K562 (cell line): ENCODE measurements at regions not wholly inside any gene's neighbourhood (a gene's known extent, or its start where the extent isn't known, plus 50 kb on each side); places are given as distances from the start of the nearest gene placed in this dataset.

Experiments used
- ATAC-seq: fragments of 200-7000 bp; cut with Tn5 transposase; 3 replicates; pipeline ENCODE4 v1.9.1; 2020; ENCODE audit warnings: moderate library complexity
- BruUV-seq: library from RNA; stranded (reverse); fragments of 400-500 nt; replicated peaks from 2 replicates; lab custom pipeline; 2021; lab: Mats Ljungman, UMichigan
- CTCF ChIA-PET: fragments of 300-600 bp; formaldehyde crosslinking; extraction: SDS; loops from one replicate; lab custom pipeline; 2021; ENCODE audit warnings: low intra/inter-chr PET ratio; lab: Yijun Ruan, JAX
- POLR2A ChIA-PET: fragments of 300-600, 350-650 bp; sonication (Branson Sonifier 250); formaldehyde crosslinking; extraction: SDS; loops from one replicate; lab custom pipeline; 2021; ENCODE audit warnings: antibody characterized with exemption, inconsistent platforms; lab: Yijun Ruan, JAX
- DNase-seq, 4 experiments: peaks; one replicate each; pipeline versions ENCODE4 v3.0.0 to v3.0.0-alpha.2; 2011 to 2018; ENCODE audit warnings: low spot score in 3 of 4, mixed read lengths in 3 of 4; ENCODE audit errors: extremely low read depth in 1 of 4
- FAIRE-seq: peaks from 2 replicates; lab custom pipeline; 2011; peaks lifted over from hg19 to GRCh38; lab: Jason Lieb, UNC
- H2AFZ ChIP-seq: 2 replicates; pipeline ENCODE4 v1.6.0; 2011; ENCODE audit warnings: low read depth, low read length, control low read depth, inconsistent platforms
- H3K27ac ChIP-seq: fragments of 200-600 bp; 3 replicates; pipeline ENCODE4 v1.8.0; 2011; ENCODE audit warnings: low read depth, mild to moderate bottlenecking, control low read depth, inconsistent platforms, low read length, moderate library complexity, mixed read lengths; ENCODE audit errors: extremely low read depth
- H3K27me3 ChIP-seq, 2 experiments: fragments of 300-600 bp in 1 of 2; 2 replicates in 1 of 2; 3 replicates in 1 of 2; pipeline versions ENCODE4 v1.6.0 to v1.8.0; 2011; ENCODE audit warnings: inconsistent platforms in 2 of 2, low read length in 2 of 2, mild to moderate bottlenecking in 1 of 2, mixed read lengths in 1 of 2, moderate library complexity in 1 of 2; ENCODE audit not compliant: control insufficient read depth in 2 of 2, insufficient read depth in 2 of 2
- H3K36me3 ChIP-seq: fragments of 300-600 bp; 3 replicates; pipeline ENCODE4 v1.8.0; 2011; ENCODE audit warnings: mild to moderate bottlenecking, low read length, inconsistent platforms; ENCODE audit not compliant: control insufficient read depth, insufficient read depth
- H3K4me1 ChIP-seq, 2 experiments: fragments of 200-600 bp in 1 of 2; replicated peaks in 1 of 2; 2 replicates in 1 of 2; 3 replicates in 1 of 2; pipeline versions ENCODE4 v1.5.1 to v1.8.0; 2011; ENCODE audit warnings: inconsistent platforms in 2 of 2, low read length in 2 of 2, mild to moderate bottlenecking in 1 of 2, mixed read lengths in 1 of 2, moderate library complexity in 1 of 2; ENCODE audit not compliant: control insufficient read depth in 2 of 2, insufficient read depth in 2 of 2
- H3K4me2 ChIP-seq: 2 replicates; pipeline ENCODE4 v1.6.1; 2011; ENCODE audit warnings: low read length, control low read depth, inconsistent platforms, mixed read lengths; ENCODE audit not compliant: insufficient read depth
- H3K4me3 ChIP-seq: fragments of 200-600 bp; sonication (generic), shearing (Covaris generic); 2 replicates; pipeline ENCODE4 v1.5.1; 2016; ENCODE audit warnings: control low read depth, inconsistent platforms
- H3K79me2 ChIP-seq: fragments of 200-600 bp; 3 replicates; pipeline ENCODE4 v1.8.0; 2011; ENCODE audit warnings: low read length, inconsistent platforms; ENCODE audit not compliant: control insufficient read depth, insufficient read depth
- H3K9ac ChIP-seq, 2 experiments: 2 replicates each; pipeline versions ENCODE4 v1.6.0 to v1.6.1; 2011; ENCODE audit warnings: low read depth in 2 of 2, low read length in 2 of 2, control low read depth in 1 of 2, inconsistent platforms in 1 of 2, mild to moderate bottlenecking in 1 of 2, mixed read lengths in 1 of 2; ENCODE audit not compliant: insufficient read depth in 1 of 2
- H3K9me1 ChIP-seq: one replicate; pipeline ENCODE4 v1.6.0; 2011; ENCODE audit warnings: inconsistent platforms, mild to moderate bottlenecking, low read length, moderate library complexity; ENCODE audit not compliant: control insufficient read depth, insufficient read depth
- H3K9me3 ChIP-seq: replicated peaks from 2 replicates; pipeline ENCODE4 v1.5.1; 2011; ENCODE audit warnings: low read depth, low read length, inconsistent platforms; ENCODE audit not compliant: control insufficient read depth, insufficient read depth
- H4K20me1 ChIP-seq: replicated peaks from 2 replicates; pipeline ENCODE4 v1.6.1; 2011; ENCODE audit warnings: low read length, inconsistent platforms, mixed read lengths; ENCODE audit not compliant: control insufficient read depth, insufficient read depth
- CBX2 ChIP-seq: fragments of 200-600 bp; sonication (generic); IDR thresholded peaks from one replicate; pipeline ENCODE4 v1.6.1; 2012; ENCODE audit warnings: mild to moderate bottlenecking, low read length, inconsistent platforms; ENCODE audit not compliant: insufficient read depth, poor library complexity, severe bottlenecking
- DIDO1 ChIP-seq: fragments of 450-650 bp; IDR thresholded peaks from 2 replicates; pipeline ENCODE4 v1.6.1; 2016; ENCODE audit warnings: low read depth, missing biosample characterization, missing genetic modification characterization
- ESRRA ChIP-seq: fragments of 450-650 bp; IDR thresholded peaks from 2 replicates; pipeline ENCODE4 v1.6.1; 2014; ENCODE audit warnings: low read depth, mild to moderate bottlenecking, moderate library complexity, borderline replicate concordance
- HIVEP1 ChIP-seq: fragments of 250-450 bp; sonication (Bioruptor Pico); IDR thresholded peaks from 2 replicates; pipeline ENCODE4 v1.4.0; 2020; ENCODE audit warnings: mild to moderate bottlenecking
- HOMEZ ChIP-seq: fragments of 250-450 bp; sonication (Bioruptor Pico); IDR thresholded peaks from 2 replicates; pipeline ENCODE4 v1.4.0; 2020; ENCODE audit warnings: mild to moderate bottlenecking, moderate library complexity
- KHSRP ChIP-seq: fragments of 450-650 bp; IDR thresholded peaks from 2 replicates; pipeline ENCODE4 v1.6.1; 2017
- MAFG ChIP-seq: fragments of 450-650 bp; conservative IDR thresholded peaks from 2 replicates; pipeline ENCODE4 v1.6.1; 2016; ENCODE audit warnings: missing genetic modification characterization, missing compliant biosample characterization
- NFE2 ChIP-seq: IDR thresholded peaks from 2 replicates; pipeline ENCODE4 v1.6.1; 2014; ENCODE audit warnings: antibody characterized with exemption, low read depth
- NFE2L1 ChIP-seq: fragments of 450-650 bp; IDR thresholded peaks from 2 replicates; pipeline ENCODE4 v1.6.1; 2016; ENCODE audit warnings: missing genetic modification characterization, low read depth, mild to moderate bottlenecking, missing compliant biosample characterization, moderate library complexity, borderline replicate concordance
- POLR2A ChIP-seq: fragments of 450-650 bp; conservative IDR thresholded peaks from 2 replicates; pipeline ENCODE4 v1.6.1; 2016
- SP2 ChIP-seq: IDR thresholded peaks from 2 replicates; pipeline ENCODE4 v1.6.1; 2011; ENCODE audit warnings: mild to moderate bottlenecking, low read depth, low read length, moderate library complexity; ENCODE audit not compliant: poor library complexity, severe bottlenecking; ENCODE audit errors: extremely low read depth
- TAF9B ChIP-seq: fragments of 450-650 bp; IDR thresholded peaks from 2 replicates; pipeline ENCODE4 v1.6.1; 2018; ENCODE audit warnings: mild to moderate bottlenecking; ENCODE audit not compliant: partially characterized antibody
- ZBTB7A ChIP-seq: IDR thresholded peaks from 2 replicates; pipeline ENCODE4 v1.6.1; 2011; ENCODE audit warnings: low read depth, mild to moderate bottlenecking, low read length, moderate library complexity, borderline replicate concordance; ENCODE audit not compliant: control insufficient read depth
- ZBTB9 ChIP-seq: fragments of 450-650 bp; formaldehyde crosslinking; IDR thresholded peaks from 2 replicates; pipeline ENCODE4 v1.4.0; 2020; ENCODE audit warnings: mild to moderate bottlenecking, moderate library complexity
- ZNF395 ChIP-seq: fragments of 200-800 bp; sonication (Bioruptor generic); IDR thresholded peaks from 2 replicates; pipeline ENCODE4 v1.6.1; 2017; ENCODE audit warnings: missing genetic modification characterization, missing compliant biosample characterization
- WGBS: fragments of 100-300 bp; shearing (Covaris generic); methylation state at CpG from one replicate; pipeline ENCODE4 v1.1.6; 2016; ENCODE audit warnings: low coverage, mixed read lengths; ENCODE audit not compliant: insufficient coverage; ENCODE audit errors: missing lambda C conversion rate; 5-methylcytosine and 5-hydroxymethylcytosine counted together
- in situ Hi-C: fragments of 300-500 bp; cut with MboI; formaldehyde crosslinking; loops from 4 replicates; pipeline ENCODE4 v1.15.0; 2018; ENCODE audit warnings: inconsistent platforms, mixed read lengths
- intact Hi-C: fragments of 100-400 bp; cut with micrococcal nuclease; formaldehyde crosslinking; loops from 2 replicates; pipeline ENCODE4 v1.14.2; 2022
- TF ChIP-seq, protein P1 (sequence below), 3 experiments: fragments of 200-800 bp in 1 of 3; sonication (Bioruptor generic) in 1 of 3; sonication (generic) in 1 of 3; formaldehyde crosslinking in 1 of 3; IDR thresholded peaks; 2 replicates each; pipeline versions ENCODE4 v1.6.1 to v1.8.0; 2016 to 2022; ENCODE audit warnings: mild to moderate bottlenecking in 2 of 3, missing compliant biosample characterization in 2 of 3, missing genetic modification characterization in 2 of 3, missing genetic modification reagents in 1 of 3

GRCh38 chr2:176423819-176424218 lies 154.6 kb downstream of the MTX2 start:
- no peak for FAIRE-seq
- no peaks in the 10 kb centered on the region for H3K36me3 ChIP-seq
- POLR2A ChIA-PET: no interaction called here
- CTCF ChIA-PET: no interaction called here
- H3K79me2 ChIP-seq: no peaks in the 10 kb centered on the region
- H3K9me1 ChIP-seq: no peaks in the 10 kb centered on the region
- H3K4me3 ChIP-seq: no peak overlapping the region
- H4K20me1 ChIP-seq: no peaks in the 10 kb centered on the region
- no peak overlapping the region for H2AFZ ChIP-seq
- no peaks in the 10 kb centered on the region for H3K4me1 ChIP-seq
- H3K27ac ChIP-seq: no peak overlapping the region
- intact Hi-C loops (no loop called here), in situ Hi-C loops (no loop called here)
- H3K4me2 ChIP-seq: no peak overlapping the region
- no peak for TF ChIP-seq SP2
- no peak for TF ChIP-seq HOMEZ
- TF ChIP-seq ZNF395: no peak
- TF ChIP-seq NFE2L1 (tag): no peak
- no peak for TF ChIP-seq ZBTB7A
- TF ChIP-seq DIDO1 (tag): no peak
- no peak for TF ChIP-seq NFE2
- TF ChIP-seq ZBTB9 (CRISPR knock-in tag): no peak
- TF ChIP-seq ESRRA: no peak
- TF ChIP-seq CBX2: no peak
- TF ChIP-seq, protein P1, sequence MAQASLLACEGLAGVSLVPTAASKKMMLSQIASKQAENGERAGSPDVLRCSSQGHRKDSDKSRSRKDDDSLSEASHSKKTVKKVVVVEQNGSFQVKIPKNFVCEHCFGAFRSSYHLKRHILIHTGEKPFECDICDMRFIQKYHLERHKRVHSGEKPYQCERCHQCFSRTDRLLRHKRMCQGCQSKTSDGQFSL (CRISPR knock-in tag; IDR thresholded peaks at IDR 0.05): no peak
- TF ChIP-seq, protein P1 (tag; IDR thresholded peaks at IDR 0.05): no peak
- no peak for TF ChIP-seq KHSRP
- no peak for TF ChIP-seq TAF9B
- no peak for TF ChIP-seq HIVEP1
- TF ChIP-seq MAFG (tag): no peak
- no peak for TF ChIP-seq POLR2A
- TF ChIP-seq, all 486 proteins: peak for 0
- no peak for ATAC-seq
- DNase-seq: no peak
- H3K27me3 ChIP-seq: peaks cover 10 to 19% of the 10 kb centered on the region in 2 experiments; a peak in 3 of 5 replicates
- H3K9ac ChIP-seq: no peak overlapping the region
- no TSS peak for BruUV-seq
- no peaks in the 10 kb centered on the region for H3K9me3 ChIP-seq
- 0% methylated on average over 2 of the region's 2 CpGs for WGBS
